CD4-positive, alpha-beta T cell (primary cell): ENCODE measurements at regions not wholly inside any gene's neighbourhood (a gene's known extent, or its start where the extent isn't known, plus 50 kb on each side); places are given as distances from the start of the nearest gene placed in this dataset.

ENCODE experiments used
- ATAC-seq: fragments of 200-7000 bp; cut with Tn5 transposase; one replicate; pipeline ENCODE4 v1.10.0; 2022; ENCODE audit warnings: mild to moderate bottlenecking; ENCODE audit not compliant: poor library complexity
- CTCF ChIA-PET: fragments of 350-600 bp; sonication (Branson Sonifier 250); formaldehyde crosslinking; loops from one replicate; lab custom pipeline; 2021; ENCODE audit warnings: antibody characterized with exemption, inconsistent platforms; lab: Charles Lee
- POLR2A ChIA-PET: fragments of 350-600 bp; sonication (Branson Sonifier 250); formaldehyde crosslinking; loops from one replicate; lab custom pipeline; 2021; ENCODE audit warnings: antibody characterized with exemption, inconsistent platforms; lab: Charles Lee
- DNase-seq, 14 experiments: peaks; one replicate each; pipeline ENCODE4 v3.0.0-alpha.2; 2013 to 2020; ENCODE audit warnings: mixed read lengths in 2 of 14
- H3K27ac ChIP-seq, 2 donors: one replicate each; pipeline versions ENCODE4 v1.5.1 to v1.7.0; 2013; ENCODE audit warnings: low read length in 2 of 2, low read depth in 1 of 2, mild to moderate bottlenecking in 1 of 2
- H3K27me3 ChIP-seq, 2 experiments: 1 replicate in 1 of 2; 2 replicates in 1 of 2; pipeline versions ENCODE4 v1.6.1 to v1.7.0; 2013; ENCODE audit warnings: low read length in 2 of 2, control low read depth in 1 of 2, mild to moderate bottlenecking in 1 of 2, moderate library complexity in 1 of 2; ENCODE audit not compliant: insufficient read depth in 2 of 2, control insufficient read depth in 1 of 2
- H3K36me3 ChIP-seq: one replicate; pipeline ENCODE4 v1.6.1; 2013; ENCODE audit warnings: low read length, control low read depth; ENCODE audit not compliant: insufficient read depth
- H3K4me1 ChIP-seq: one replicate; pipeline ENCODE4 v1.6.1; 2013; ENCODE audit warnings: low read length, control low read depth; ENCODE audit not compliant: insufficient read depth
- H3K4me3 ChIP-seq: one replicate; pipeline ENCODE4 v1.5.1; 2013; ENCODE audit warnings: mild to moderate bottlenecking, low read length, moderate library complexity
- H3K9me3 ChIP-seq, 2 experiments: 1 replicate in 1 of 2; 2 replicates in 1 of 2; pipeline versions ENCODE4 v1.6.1 to v1.7.0; 2013; ENCODE audit warnings: low read length in 2 of 2, mild to moderate bottlenecking in 2 of 2, control low read depth in 1 of 2, moderate library complexity in 1 of 2; ENCODE audit not compliant: control insufficient read depth in 1 of 2, insufficient read depth in 1 of 2
- H3K27ac Mint-ChIP-seq: one replicate; pipeline ENCODE4 v1.8.0; 2020; ENCODE audit warnings: mixed read lengths
- H3K27me3 Mint-ChIP-seq: one replicate; pipeline ENCODE4 v1.8.0; 2021; ENCODE audit warnings: mixed read lengths
- H3K36me3 Mint-ChIP-seq: one replicate; pipeline ENCODE4 v1.8.0; 2021; ENCODE audit warnings: low read depth, mixed read lengths
- H3K4me1 Mint-ChIP-seq: one replicate; pipeline ENCODE4 v1.8.0; 2021; ENCODE audit warnings: low read depth, mixed read lengths
- H3K4me3 Mint-ChIP-seq: one replicate; pipeline ENCODE4 v1.8.0; 2020; ENCODE audit warnings: mild to moderate bottlenecking, mixed read lengths
- H3K9me3 Mint-ChIP-seq: one replicate; pipeline ENCODE4 v1.8.0; 2020; ENCODE audit warnings: mixed read lengths
- intact Hi-C, 2 experiments: fragments of 100-400 bp; cut with DNase I in 1 of 2; cut with micrococcal nuclease in 1 of 2; formaldehyde crosslinking; loops; one replicate each; pipeline versions ENCODE4 v1.15.1 to v1.9.0; 2023 to 2025; cut with DNase I, micrococcal nuclease
- TF ChIP-seq, protein P1 (sequence below): fragments of 200-600 bp; IDR thresholded peaks from one replicate; pipeline ENCODE4 v1.8.0; 2022; ENCODE audit warnings: antibody characterized with exemption, mild to moderate bottlenecking

- ChIA-PET POLR2A (no interaction called here), CTCF (no interaction called here)
- no peak overlapping the region for H3K27ac Mint-ChIP-seq
- intact Hi-C loops: no loop called here
- TF ChIP-seq, protein P1, sequence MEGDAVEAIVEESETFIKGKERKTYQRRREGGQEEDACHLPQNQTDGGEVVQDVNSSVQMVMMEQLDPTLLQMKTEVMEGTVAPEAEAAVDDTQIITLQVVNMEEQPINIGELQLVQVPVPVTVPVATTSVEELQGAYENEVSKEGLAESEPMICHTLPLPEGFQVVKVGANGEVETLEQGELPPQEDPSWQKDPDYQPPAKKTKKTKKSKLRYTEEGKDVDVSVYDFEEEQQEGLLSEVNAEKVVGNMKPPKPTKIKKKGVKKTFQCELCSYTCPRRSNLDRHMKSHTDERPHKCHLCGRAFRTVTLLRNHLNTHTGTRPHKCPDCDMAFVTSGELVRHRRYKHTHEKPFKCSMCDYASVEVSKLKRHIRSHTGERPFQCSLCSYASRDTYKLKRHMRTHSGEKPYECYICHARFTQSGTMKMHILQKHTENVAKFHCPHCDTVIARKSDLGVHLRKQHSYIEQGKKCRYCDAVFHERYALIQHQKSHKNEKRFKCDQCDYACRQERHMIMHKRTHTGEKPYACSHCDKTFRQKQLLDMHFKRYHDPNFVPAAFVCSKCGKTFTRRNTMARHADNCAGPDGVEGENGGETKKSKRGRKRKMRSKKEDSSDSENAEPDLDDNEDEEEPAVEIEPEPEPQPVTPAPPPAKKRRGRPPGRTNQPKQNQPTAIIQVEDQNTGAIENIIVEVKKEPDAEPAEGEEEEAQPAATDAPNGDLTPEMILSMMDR: no peak
- Histone ChIP-seq H3K36me3 (no peaks in the 10 kb centered on the region), H3K4me1 (no peaks in the 10 kb centered on the region), H3K27me3 (no peaks in the 10 kb centered on the region), H3K4me3 (no peak overlapping the region), H3K27ac (no peak overlapping the region), H3K9me3 (peaks cover 0 to 4% of the 10 kb centered on the region in 2 experiments)
- H3K27me3 Mint-ChIP-seq: no peaks in the 10 kb centered on the region
- DNase-seq (no peak), ATAC-seq (no peak)
- no peak overlapping the region for H3K4me3 Mint-ChIP-seq
- no peaks in the 10 kb centered on the region for H3K36me3 Mint-ChIP-seq
- no peaks in the 10 kb centered on the region for H3K9me3 Mint-ChIP-seq
- no peaks in the 10 kb centered on the region for H3K4me1 Mint-ChIP-seq
Observed at GRCh38 chr4:124484008-124484407, 228.5 kb downstream of the ANKRD50 start.

- ChIA-PET POLR2A (no interaction called here), CTCF (no interaction called here)
- H3K27ac ChIP-seq: no peak overlapping the region
- peaks cover 0 to 4% of the 10 kb centered on the region in 2 experiments for H3K9me3 ChIP-seq
- H3K27me3 Mint-ChIP-seq: no peaks in the 10 kb centered on the region
- no peak overlapping the region for H3K27ac Mint-ChIP-seq
- H3K9me3 Mint-ChIP-seq: no peaks in the 10 kb centered on the region
- H3K4me1 ChIP-seq: no peaks in the 10 kb centered on the region
- no peaks in the 10 kb centered on the region for H3K36me3 Mint-ChIP-seq
- H3K36me3 ChIP-seq: no peaks in the 10 kb centered on the region
- H3K4me3 ChIP-seq: no peak overlapping the region
- TF ChIP-seq, protein P1: no peak
- no peaks in the 10 kb centered on the region for H3K27me3 ChIP-seq
- ATAC-seq (no peak), DNase-seq (no peak)
- H3K4me3 Mint-ChIP-seq: no peak overlapping the region
- intact Hi-C loops: no loop called here
- H3K4me1 Mint-ChIP-seq: no peaks in the 10 kb centered on the region
Observed at GRCh38 chr4:124484940-124485339, 227.6 kb downstream of the ANKRD50 start.

GRCh38 chr4:124486423-124486822, 226.1 kb downstream of the ANKRD50 start:
- H3K9me3 Mint-ChIP-seq: no peaks in the 10 kb centered on the region
- H3K4me1 Mint-ChIP-seq: no peaks in the 10 kb centered on the region
- Histone ChIP-seq H3K9me3 (peaks cover 0 to 4% of the 10 kb centered on the region in 2 experiments), H3K27me3 (no peaks in the 10 kb centered on the region), H3K27ac (no peak overlapping the region), H3K36me3 (no peaks in the 10 kb centered on the region), H3K4me1 (no peaks in the 10 kb centered on the region), H3K4me3 (no peak overlapping the region)
- H3K27ac Mint-ChIP-seq: no peak overlapping the region
- CTCF ChIA-PET: no interaction called here
- no peak for ATAC-seq
- TF ChIP-seq, protein P1: no peak
- POLR2A ChIA-PET: no interaction called here
- no peak for DNase-seq
- H3K27me3 Mint-ChIP-seq: no peaks in the 10 kb centered on the region
- intact Hi-C loops: no loop called here
- H3K36me3 Mint-ChIP-seq: no peaks in the 10 kb centered on the region
- H3K4me3 Mint-ChIP-seq: no peak overlapping the region
